ENCODE measurements at regions not wholly inside any gene's neighbourhood (a gene's known extent, or its start where the extent isn't known, plus 50 kb on each side); places are given as distances from the start of the nearest gene placed in this dataset.

DNA sequence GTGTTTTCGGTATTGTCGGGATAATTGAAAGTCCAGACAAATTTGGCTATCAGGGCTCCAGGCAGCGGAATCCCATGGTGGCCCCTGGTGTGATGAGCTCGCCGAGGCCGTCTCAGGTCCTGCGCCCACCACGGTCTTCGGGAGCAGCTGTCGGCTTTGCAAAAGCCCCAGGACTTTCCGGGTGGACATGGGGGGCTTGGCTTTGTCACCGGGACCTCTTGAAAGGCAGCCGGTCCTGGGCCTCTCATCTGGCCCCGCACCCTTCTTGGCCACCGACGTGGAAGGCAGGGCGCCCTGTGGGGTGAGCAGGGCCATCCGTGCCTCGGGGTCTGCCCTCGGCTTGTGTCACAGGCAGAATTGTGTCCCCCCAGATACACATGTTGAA is 87.1 kb upstream of the ACTRT2 start:
- DNase-seq (ENCODE audit: low read depth), result no peak

DNA sequence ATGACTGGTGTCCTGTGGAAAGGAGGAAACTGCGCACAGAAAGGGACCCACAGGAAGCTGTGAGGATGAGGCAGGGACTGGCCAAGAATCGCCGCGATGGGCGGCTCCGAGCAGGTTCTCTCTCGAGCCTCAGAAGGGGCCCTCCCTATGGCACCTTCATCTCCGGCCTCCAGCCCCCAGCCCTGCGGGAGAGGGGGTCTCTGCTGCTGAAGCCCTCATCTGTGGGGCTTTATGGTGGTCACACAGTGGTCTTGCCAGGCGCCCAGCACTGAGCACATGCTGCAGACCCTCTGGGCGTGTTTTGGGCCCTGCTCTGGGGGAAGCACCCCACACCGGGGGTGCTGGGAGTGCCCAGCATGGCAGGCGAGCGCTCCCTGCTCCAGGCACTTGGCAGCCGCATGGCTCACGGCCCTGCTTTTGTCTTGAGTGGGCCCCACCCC is 86.6 kb upstream of the ACTRT2 start:
- no peak for DNase-seq (ENCODE audit: low read depth)

DNA sequence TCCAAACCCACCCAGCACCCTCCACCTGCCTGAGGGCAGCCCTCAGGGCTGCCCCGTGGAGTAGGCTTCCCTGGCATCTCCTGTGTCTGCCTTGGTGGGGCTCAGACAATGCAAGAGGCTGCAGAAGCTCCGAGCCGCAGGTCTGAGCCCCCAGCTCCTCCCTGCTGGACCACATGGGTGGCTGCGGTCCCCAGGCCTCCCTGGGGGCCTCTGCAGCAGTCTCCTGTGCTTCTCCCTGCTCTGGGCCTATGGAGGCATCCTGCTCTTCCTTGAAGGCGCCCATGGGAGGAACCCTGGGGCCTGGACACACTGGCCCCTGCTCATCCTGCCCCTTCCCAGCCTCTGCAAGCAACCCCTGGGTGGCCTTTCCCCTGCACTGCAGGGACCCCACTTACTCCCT is 86.1 kb upstream of the ACTRT2 start:
- DNase-seq (ENCODE audit: low read depth), result no peak

DNA sequence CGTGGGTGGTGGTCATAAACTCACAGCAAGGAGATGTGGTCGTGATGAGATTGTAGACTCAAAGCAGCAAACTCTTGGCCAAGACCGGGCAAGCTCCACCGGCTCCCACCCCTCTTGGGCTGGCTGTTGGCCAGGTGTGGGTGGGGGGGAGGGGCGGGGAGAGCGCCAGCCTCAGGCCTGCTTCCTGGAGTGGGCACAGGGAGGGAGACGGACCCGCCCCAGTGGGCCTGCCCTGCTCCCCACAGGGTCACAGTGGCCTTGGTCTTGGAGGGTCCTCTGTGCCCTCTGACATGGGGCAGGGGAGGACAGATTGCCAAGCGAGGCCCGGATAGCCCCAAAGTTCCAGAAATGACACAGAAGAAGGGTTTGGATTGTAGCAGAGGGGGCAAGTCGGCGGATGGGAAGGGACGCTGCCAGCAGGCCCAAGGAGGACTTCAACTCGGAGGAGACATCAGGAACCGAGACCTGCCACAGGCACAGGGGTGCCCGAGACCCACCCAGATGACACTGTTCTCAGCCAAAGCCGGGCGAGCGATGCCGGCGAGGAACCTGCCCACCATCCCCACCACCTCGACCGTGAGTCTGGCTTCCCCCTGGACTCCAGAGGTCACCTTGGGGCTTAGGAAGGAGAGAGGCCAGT is 85.4 kb upstream of the ACTRT2 start:
- no peak for DNase-seq (ENCODE audit: low read depth)

DNA sequence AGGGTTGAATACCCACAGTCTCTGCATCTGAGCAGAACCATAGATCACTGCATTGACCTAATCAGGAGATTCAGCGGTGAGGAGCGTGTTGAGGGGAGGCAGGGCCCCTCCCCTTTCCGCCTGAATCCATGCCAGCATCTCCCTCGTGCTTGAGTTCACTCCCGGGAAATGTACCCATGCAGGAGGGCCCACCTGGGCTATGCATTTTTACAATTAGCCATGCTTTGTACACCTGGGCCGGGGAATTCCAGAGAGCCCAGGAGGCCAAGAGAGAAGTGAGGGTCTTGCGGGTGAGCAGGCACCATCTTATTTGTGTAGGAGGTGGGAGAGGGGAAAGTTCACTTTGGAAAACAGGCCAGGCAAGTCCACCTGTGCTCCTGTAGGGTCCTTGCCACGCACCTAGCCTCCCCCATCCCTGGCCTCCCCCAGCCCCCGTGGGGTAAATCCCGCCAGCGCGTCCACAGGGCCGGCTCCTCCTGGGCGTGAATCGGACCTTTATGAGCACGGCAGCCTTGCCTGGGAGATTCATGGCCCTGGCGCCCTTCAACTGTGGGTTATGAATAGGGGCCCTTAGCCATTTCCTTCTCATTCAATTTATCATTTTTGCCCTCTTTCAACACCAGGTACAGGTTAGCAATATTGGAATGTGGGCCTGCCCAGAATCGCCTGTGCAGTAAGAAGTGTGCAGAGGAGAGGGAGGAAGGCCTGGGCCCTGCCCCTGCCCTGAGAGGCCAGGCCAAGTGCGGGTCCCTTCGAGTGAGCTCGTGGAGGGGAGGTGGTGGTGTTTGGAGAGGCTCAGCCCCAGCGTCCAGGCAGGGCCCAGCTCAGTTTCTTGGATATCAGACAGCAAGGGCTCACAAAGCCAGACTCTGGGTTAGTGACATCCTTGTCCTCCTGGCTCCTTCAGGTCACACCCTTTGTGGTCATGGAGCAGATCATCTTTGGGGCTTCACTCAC is 84.4 kb upstream of the ACTRT2 start:
- no peak for DNase-seq (ENCODE audit: low read depth)

DNA sequence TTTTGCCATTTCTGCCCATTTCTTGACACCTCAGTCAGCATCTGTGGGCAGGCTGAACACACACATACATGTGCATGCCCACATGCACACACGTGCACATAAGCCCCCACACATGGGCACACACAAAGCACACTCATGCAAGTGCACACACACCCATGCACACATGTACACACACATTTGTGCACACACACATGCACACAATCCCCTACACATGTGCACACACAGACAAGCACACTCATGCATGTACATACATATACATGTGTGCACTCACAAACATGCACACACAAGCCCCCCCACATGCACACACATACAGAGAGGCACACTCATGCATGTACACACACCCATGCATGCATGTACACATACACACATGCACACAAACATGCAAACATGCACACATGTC is 83.5 kb upstream of the ACTRT2 start:
- no peak for DNase-seq (ENCODE audit: low read depth)

DNA sequence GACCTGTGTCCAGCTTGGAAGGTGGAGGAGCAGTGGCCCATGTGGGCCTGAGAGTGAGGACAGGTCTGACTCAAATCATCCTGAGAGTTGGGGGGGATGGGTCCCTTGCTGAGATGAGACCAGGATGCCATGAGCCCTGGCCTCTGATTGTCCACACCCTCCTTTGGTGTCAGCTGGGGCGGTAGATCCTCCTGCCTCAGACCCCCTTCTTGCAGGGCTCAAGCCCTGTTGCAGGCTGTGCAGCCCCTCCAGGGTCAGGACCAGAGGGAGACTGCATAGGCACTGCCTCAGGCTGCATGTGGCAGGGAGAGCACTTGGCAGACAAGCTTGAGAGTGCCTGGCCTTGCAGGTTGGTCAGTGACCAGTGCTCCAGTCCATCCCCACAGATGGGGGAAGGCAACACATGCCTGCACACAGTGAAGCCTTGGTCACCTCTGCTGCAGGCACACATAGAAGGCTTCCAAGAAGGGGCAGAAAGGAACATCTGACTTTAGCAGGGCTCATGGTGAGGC is 82.2 kb upstream of the ACTRT2 start:
- no peak for DNase-seq (ENCODE audit: low read depth)

DNA sequence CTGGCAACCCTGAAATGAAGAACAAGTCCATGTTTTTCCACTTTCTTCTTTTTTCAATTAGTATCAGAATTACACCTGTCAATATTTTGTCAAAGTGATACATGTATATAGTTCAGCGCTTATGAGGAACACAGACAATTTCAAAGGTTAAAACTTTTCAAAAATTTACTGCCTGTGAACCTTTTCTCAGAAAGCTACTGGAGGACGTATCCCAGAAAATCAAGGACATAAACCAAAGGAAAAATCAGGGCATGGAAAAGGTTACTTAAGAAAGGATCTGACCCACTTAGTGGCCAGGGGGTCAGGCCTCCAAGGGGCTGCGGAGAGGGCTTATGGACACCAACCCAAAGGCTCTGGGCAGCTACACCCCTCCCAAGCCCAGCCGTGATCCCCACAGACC is 81.1 kb upstream of the ACTRT2 start:
- no peak for DNase-seq (ENCODE audit: low read depth)

DNA sequence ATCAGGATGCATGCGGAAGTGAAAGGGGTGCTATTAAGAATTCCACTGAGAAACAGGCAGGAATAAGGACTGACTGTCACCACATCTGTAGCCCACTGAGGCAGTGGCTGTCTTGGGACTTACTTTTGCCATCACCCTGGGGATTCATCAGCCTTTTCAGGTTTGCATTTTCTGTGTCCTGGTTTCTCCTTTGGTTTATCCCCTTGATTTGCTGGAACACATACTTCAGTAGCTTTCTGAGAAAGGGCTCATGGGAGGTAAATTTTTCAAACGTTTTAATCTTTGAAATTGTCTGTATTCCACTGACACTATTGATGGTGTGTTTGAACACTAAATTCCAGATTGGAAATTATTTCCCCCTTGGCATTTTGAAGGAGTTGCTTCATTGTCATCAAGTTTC is 80.2 kb upstream of the ACTRT2 start:
- no peak for DNase-seq (ENCODE audit: low read depth)

DNA sequence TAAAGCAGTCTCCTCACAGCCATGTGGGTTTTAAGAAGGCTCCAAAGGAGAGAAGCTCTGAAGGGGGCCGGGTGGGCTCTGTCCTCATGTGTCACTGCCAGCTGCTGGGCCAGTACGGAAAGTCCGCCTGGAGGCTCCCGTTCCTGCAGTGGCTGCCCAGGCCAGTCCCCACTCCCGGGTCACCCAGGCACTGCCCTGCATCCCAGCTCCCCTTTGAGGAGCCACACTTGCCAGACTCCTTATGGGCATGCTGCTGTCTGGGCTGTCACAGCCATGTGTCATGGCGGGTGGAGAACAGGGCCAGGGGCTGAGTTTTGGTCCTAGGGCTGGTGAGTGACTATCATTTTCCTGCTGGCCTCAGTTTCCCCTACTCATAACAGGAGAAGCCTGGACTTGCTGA is 79.4 kb upstream of the ACTRT2 start:
- DNase-seq (ENCODE audit: low read depth), result no peak

DNA sequence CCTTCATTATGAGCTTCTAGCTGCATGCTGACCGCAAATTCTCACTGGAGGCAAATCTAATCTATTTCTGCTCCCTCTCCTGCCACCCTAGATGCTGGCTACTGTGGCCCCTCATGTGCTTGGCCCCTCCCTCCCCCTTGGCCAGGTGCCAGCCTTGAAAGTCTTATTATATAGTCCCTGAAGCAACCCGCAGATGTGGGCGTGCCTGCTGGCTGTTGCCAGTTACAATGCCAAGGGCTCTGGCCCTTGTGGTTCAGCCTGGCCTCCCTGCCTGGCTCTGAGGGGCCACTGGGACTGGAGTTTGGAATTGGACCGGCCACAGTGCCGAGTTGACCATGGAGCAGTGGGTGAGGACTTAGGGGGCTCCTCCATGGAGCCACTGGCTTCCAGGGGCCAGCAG is 78.9 kb upstream of the ACTRT2 start:
- DNase-seq (ENCODE audit: low read depth), result no peak

DNA sequence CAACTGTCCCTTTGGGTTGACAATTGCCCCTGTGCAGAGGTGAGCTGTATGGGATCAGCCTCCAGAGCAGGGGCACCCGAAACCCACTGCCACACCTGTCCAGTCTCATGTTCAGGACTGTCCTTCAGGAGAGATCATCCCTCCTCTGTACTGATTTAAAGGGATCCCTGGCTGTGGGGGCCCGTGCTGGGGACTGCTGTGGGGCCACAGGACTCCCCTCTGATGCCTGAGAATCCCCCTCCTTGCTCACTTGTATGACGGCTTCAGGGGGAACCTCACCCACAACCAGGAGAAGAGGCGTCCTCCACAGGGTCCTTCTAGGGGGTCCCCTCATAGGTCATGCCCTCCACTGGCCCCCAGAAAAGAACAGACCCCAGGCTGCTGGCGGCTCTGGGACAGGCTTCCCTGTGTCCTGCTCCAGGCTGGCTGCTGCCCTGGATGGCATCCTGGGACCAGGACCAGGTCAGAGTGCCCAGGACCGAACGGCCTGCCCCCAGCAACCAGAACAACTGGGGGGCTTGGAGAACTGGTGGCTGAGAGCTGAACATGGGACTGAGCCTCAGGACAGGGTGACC is 77.5 kb upstream of the ACTRT2 start:
- DNase-seq (ENCODE audit: low read depth), result no peak

DNA sequence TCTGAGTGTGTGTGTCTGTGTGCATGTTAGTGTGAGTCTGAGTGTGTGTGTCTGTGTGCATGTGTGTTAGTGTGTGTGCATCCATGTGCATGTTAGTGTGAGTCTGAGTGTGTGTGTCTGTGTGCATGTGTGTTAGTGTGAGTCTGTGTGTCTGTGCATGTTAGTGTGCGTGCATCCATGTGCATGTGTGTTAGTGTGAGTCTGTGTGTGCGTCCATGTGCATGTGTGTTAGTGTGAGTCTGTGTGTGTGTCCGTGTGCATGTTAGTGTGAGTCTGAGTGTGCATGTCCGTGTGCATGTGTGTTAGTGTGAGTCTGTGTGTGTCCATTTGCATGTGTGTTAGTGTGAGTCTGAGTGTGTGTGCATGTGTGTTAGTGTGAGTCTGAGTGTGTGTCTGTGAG is 76.6 kb upstream of the ACTRT2 start:
- no peak for DNase-seq (ENCODE audit: low read depth)

DNA sequence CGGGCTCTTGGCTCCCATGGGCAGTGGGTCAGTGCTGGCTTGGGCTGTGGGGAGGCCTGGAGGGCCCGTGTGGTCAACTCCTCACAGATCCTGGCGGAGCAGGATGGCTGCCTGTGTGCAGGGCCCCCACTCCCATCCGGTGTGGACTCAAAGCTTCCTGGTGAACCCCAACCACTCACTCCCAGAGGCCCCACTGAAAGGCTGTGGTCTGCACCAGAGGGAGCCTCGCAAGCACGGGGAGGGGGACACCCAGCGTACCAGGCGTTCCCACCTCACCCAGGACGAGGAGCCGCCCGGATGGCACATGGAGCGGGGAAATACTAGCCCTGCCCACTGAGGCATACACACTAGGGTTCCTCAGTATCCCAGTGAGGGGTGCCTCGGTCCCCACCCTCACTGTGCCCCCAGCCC is 75.4 kb upstream of the ACTRT2 start:
- no peak for DNase-seq (ENCODE audit: low read depth)

DNA sequence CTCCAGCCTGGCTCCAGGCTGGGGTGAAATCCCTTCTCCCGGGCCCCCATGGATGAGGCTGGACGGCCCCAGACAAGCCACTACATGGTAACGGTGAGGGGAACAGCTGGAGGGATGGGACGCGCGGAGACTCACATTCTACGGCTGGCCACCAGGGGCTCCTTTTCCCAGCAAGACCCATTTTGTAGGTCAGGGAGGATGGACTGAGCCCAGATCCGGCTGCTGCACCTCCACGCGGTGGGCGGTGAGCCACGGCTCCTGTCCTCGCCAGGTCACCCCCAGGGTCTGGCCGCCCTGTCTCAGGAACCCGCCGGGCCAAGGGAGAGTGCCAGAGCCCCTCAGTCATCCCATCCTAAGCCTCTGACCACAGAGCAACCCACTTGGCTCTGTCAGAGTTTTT is 75.0 kb upstream of the ACTRT2 start:
- DNase-seq (ENCODE audit: low read depth), result no peak

DNA sequence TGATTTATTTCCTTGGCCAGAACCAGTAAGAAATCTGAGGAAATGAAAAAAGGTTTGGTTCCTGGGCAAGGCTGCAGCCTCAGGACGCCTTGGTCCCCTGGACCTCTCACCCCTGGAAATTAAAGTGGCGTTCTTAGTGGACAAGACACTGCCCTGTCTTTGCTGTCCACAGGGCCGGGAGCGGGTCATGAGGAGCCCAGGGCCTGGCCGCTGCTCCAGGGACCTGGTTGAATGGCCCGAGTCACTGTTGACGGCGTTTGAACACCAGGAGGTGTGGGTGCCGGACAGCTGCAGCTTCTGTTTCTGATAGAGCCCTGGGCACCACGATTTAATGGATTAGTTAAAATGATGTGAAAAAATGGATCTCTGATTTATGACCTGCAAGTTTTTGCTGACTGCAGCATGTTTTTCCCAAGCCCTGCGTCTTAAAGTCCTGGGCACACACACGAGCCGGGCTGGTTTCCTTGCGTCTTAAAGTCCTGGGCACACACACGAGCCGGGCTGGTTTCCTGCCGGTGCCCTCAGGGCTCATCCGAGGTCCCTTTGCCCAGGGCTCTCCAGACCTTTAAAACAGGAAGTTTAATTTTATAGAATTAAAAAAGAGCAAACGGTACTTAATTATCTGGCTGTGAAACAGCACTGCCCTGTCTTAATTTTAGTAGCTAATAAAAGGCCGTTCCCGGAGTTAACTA is 74.1 kb upstream of the ACTRT2 start:
- no peak for DNase-seq (ENCODE audit: low read depth)

DNA sequence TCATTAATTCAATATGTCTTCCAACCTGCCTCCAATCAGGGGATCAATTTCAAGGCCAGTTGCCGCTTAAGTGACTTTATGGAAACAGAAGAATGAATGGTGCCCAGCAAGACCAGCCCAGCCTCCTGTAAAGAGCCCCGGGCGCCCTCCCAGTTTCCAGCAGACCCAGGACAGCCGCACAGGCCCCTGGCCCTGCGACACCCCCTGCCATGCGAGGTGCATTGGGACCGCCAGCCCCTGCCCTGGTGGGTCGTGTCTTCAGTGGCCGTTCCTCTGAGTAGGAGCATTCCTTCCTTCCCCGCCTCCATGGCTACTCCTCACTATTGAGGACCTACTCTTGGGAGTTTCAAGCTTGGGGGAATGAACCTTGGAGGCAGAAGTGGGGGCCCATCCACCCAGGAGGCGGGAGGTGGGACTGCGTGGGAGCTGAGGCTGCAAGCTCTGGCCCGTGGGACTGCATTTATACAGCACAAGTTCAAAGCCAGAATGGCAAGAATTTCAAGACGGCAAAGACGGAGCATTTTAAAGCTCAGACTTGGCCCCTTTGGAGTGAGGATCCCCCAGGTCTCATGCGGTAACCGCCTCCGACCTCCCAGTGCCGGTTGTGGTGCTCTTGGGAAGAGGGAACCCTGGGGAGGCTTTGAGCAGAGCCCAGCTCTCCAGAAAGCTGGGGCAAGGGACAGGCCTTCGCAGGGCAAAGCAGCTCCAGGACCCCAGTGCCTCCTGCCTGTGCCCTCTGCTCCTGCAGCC is 73.1 kb upstream of the ACTRT2 start:
- no peak for DNase-seq (ENCODE audit: low read depth)

DNA sequence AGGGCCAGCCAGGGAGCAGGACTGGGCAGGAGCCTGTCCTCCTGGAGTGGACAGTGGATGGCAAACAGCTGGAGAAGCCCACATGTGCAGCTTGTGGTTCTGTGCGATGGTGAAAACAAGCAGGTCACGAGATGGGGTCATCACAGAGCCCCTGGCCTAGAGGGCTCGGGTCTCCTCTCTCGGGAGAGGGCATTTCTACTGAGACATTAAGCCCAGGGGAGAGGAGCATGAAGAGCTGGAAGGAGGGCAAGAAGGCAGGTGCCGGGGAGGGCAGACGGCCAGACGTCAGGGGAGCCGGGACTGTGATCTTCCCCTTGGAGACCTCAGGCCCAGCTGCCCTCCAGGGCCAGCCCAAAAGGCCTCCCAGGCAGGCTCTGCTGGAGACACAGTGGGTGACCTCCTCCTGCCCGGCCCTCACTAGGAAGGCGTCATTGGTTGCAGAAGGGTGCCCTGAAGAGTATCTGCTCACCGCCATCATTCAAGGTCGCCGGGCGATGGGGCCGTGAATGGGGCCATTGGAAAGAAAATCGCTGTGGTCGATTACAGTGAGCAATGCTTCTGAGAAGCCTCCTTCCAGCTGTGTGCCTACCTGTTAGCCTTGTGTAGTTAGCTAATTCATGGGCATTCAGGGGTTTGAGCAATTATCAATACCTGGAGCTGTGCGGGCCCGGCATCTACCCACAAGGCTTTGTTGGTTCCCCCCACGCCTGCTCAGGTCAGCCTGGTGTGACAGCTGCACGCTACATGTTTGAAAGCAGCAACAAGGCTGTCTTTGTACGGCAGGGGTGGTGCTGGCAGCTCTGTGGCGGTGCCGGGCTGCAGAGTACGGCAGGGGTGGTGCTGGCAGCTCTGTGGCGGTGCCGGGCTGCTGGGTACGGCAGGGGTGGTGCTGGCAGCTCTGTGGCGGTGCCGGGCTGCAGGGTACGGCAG is 72.3 kb upstream of the ACTRT2 start:
- DNase-seq (ENCODE audit: low read depth), result no peak

DNA sequence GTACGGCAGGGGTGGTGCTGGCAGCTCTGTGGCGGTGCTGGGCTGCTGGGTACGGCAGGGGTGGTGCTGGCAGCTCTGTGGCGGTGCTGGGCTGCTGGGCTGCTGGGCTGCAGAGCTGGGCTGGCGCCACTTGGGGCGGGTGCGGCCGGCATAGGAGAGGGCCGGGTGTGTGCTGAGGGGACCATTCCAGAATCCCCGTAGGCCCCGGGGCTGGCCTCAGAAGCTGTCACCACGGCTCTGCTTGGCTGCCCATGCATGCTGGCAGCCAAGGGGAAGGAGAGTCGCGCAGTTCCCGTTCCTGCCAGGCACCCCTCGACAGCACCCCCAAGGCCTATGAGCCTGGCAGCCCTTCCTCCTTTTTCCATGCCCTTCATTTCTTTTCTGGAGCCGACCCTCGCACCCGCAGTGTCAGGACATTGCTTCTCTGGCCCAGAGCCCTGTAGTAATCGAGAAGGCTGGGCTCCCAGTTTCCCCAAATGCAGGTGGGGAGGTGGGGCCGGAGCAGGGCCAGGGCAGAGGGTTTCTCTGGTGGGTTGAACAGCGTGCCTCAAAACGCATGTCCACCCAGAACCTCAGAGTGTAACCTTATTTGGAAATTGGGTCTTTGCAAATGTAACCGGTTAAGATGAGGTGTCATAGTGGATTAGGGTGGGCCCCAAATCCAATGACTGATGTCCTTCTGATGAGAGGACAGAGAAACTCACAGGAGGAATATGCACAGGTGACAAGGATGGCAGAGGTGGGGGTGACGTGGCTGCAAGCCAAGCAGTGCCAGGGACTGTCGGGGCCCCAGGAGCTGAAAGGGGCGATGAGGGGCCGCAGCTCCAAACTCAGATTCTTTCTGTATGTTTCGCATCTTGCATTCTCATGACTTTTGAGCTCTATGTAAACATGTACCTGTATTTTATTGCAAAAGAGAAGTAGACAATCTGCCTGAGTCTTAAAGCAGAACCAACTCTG is 71.0 kb upstream of the ACTRT2 start:
- no peak for DNase-seq (ENCODE audit: low read depth)
